ENCODE measurements at regions not wholly inside any gene's neighbourhood (a gene's known extent, or its start where the extent isn't known, plus 50 kb on each side); places are given as distances from the start of the nearest gene placed in this dataset.

- H3K27ac ChIP-seq (ENCODE audit: extremely low read depth, low read depth, low read length) = no peak overlapping the region
- POLR2A ChIA-PET = no interaction called here
- H3K9me3 ChIP-seq (ENCODE audit: control insufficient read depth, insufficient read depth, low read depth, low read length) = no peaks in the 10 kb centered on the region
- H3K4me3 ChIP-seq (ENCODE audit: low read depth, low read length) = no peak overlapping the region
- no peaks in the 10 kb centered on the region for H3K36me3 ChIP-seq (ENCODE audit: control insufficient read depth in 2 of 2, insufficient read depth in 1 of 2, low read length in 2 of 2)
- CTCF ChIA-PET = interaction anchor here (0.8 kb wide), 1 partner anchor 76 kb away, joined by 3 read pairs; no protein-coding TSS in a partner anchor
- TF ChIP-seq ZNF514 (tag by site-specific recombination; IDR thresholded peaks at IDR 0.05) = no peak
- no peak for TF ChIP-seq MZF1 (tag by site-specific recombination; IDR thresholded peaks at IDR 0.05; ENCODE audit: borderline replicate concordance)
- TF ChIP-seq ZNF404 (tag by site-specific recombination; IDR thresholded peaks at IDR 0.05) = no peak
- no peak for TF ChIP-seq ZNF426 (tag by site-specific recombination; IDR thresholded peaks at IDR 0.05)
- TF ChIP-seq PRDM4 (tag by site-specific recombination; IDR thresholded peaks at IDR 0.05) = no peak
- TF ChIP-seq ZNF654 (tag by site-specific recombination; IDR thresholded peaks at IDR 0.05; ENCODE audit: low read depth) = no peak
- TF ChIP-seq ZNF266 (tag by site-specific recombination; IDR thresholded peaks at IDR 0.05; ENCODE audit: low read depth) = no peak
- TF ChIP-seq ZNF280D (tag by site-specific recombination; IDR thresholded peaks at IDR 0.05) = no peak
- no peak for TF ChIP-seq CTCF (tag by site-specific recombination; IDR thresholded peaks at IDR 0.05)
- TF ChIP-seq ZNF639 (tag by site-specific recombination; IDR thresholded peaks at IDR 0.05) = no peak
- no peak for TF ChIP-seq ZNF416 (tag by site-specific recombination; IDR thresholded peaks at IDR 0.05)
- TF ChIP-seq ZNF747 (tag by site-specific recombination; IDR thresholded peaks at IDR 0.05) = no peak
- TF ChIP-seq ZNF121 (tag by site-specific recombination; IDR thresholded peaks at IDR 0.05) = no peak
- TF ChIP-seq HIC1 (tag by site-specific recombination; IDR thresholded peaks at IDR 0.05) = no peak
- TF ChIP-seq ZNF610 (tag by site-specific recombination; IDR thresholded peaks at IDR 0.05; ENCODE audit: borderline replicate concordance) = no peak
- TF ChIP-seq ZNF175 (tag by site-specific recombination; IDR thresholded peaks at IDR 0.05) = no peak
- no peak for TF ChIP-seq ZNF19 (tag by site-specific recombination; IDR thresholded peaks at IDR 0.05; ENCODE audit: low read depth)
- TF ChIP-seq FEZF1 (tag by site-specific recombination; IDR thresholded peaks at IDR 0.05) = no peak
- H3K4me1 ChIP-seq (ENCODE audit: control insufficient read depth, insufficient read depth, low read length) = no peaks in the 10 kb centered on the region
These were observed 73.0 kb upstream of the SHISAL1 start for GRCh38 chr22:44385781-44386180.
